ENCODE measurements at regions not wholly inside any gene's neighbourhood (a gene's known extent, or its start where the extent isn't known, plus 50 kb on each side); places are given as distances from the start of the nearest gene placed in this dataset.

DNA sequence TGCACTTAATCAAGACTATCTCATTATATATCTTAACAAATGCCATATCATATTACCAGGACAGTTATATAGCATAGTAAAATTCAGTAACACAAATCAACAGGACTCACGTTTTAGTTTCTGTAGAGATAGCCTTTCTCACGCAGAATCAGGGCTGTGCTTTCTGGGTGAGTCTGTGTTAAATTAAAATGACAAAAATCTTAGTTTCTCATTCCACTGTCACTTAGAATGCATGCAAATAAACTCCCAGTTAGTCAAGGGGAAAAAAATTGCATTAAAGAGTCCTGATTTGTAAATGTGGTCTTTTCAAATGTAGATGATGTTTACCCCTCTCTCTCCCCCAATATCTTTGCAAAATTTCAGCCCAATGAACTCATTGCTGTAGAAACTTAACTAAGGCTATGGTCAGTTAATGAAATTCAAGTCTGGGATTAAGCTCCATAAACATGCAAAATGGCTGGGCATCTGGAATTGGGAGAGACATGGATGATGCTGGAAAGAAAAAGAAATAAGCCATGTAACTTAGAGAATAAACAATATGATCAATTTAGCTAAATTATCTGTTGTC, 77.8 kb upstream of the MGAT4C start:
- TF ChIP-seq, protein P1, sequence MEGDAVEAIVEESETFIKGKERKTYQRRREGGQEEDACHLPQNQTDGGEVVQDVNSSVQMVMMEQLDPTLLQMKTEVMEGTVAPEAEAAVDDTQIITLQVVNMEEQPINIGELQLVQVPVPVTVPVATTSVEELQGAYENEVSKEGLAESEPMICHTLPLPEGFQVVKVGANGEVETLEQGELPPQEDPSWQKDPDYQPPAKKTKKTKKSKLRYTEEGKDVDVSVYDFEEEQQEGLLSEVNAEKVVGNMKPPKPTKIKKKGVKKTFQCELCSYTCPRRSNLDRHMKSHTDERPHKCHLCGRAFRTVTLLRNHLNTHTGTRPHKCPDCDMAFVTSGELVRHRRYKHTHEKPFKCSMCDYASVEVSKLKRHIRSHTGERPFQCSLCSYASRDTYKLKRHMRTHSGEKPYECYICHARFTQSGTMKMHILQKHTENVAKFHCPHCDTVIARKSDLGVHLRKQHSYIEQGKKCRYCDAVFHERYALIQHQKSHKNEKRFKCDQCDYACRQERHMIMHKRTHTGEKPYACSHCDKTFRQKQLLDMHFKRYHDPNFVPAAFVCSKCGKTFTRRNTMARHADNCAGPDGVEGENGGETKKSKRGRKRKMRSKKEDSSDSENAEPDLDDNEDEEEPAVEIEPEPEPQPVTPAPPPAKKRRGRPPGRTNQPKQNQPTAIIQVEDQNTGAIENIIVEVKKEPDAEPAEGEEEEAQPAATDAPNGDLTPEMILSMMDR (IDR thresholded peaks at IDR 0.05) = no peak
- TF ChIP-seq POLR2A (IDR thresholded peaks at IDR 0.05) = no peak
